ENCODE measurements at regions not wholly inside any gene's neighbourhood (a gene's known extent, or its start where the extent isn't known, plus 50 kb on each side); places are given as distances from the start of the nearest gene placed in this dataset.

DNA sequence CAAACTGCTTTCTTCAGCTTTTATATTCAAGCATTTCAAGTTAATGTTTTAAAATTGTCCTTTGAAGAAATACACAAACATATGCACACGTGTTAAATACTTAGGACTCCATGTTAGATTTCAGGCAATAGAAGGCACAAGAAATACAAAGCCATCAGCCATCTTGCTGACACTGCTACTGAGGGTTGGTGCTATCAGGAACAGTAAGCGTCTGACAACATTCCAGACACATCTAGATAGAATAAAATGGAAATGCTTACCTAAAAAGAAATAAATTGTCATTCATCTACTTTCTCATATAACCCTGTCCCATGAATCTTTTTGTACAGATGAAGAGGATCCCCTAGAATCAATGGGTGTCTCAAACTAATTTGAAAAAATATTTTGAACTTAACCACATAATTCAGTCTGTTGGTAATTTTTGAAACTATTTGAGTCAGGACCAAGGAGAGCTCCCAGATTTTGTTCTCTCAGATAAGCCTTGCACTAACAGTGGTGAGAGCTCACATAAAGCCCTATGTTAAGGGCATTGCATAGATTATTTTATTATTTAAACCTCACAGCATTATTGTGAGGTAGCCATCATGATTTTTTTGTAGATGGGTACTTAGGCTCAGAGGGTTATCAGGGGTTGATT lies 631.1 kb upstream of the POU3F2 start:
- DNase-seq = peak; percentile 2

DNA sequence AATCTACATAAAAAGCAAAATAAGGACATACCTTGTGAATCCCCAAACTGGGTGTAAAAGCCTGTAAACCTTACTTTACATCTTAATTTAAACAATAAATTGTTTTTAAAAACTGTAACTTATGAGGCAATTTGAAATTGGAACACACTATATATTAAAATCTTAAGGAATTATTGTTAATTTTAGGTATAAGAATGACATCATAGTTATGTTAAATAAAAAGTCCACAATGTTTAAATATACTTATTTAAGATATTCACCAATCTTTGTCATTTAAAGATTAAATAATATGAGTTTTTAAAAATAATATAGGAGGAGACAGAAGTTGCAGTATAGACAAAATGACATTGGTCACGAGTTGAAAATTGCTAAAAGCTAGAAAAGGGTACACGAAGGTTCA lies 621.9 kb upstream of the POU3F2 start:
- DNase-seq = no peak

GRCh38 chr6:98215531-98215930 lies 618.8 kb upstream of the POU3F2 start:
- DNase-seq = peak; percentile 2

- DNase-seq = no peak
These were observed 604.1 kb upstream of the POU3F2 start for GRCh38 chr6:98230250-98230649.

- DNase-seq = no peak
These were observed 595.3 kb upstream of the POU3F2 start for GRCh38 chr6:98239057-98239456.

DNA sequence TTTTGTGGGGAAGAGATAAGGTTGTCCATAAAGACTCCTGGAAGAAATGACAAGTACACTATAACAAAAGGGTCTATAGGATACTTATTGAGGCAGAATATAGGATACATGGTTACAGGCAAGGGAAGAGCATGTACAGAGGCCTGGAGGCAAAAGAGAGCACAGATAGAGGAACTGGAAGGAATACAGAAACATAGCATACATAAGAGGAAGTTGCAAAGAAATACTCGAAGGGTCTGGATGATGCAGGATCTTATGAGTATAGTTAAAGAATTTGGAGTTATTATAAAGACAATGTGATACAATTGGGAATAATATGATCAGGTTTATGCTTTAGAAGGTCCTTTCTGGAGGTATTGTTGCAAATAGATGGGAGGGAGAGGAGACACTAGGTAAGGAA lies 592.7 kb upstream of the POU3F2 start:
- no peak for DNase-seq

DNA sequence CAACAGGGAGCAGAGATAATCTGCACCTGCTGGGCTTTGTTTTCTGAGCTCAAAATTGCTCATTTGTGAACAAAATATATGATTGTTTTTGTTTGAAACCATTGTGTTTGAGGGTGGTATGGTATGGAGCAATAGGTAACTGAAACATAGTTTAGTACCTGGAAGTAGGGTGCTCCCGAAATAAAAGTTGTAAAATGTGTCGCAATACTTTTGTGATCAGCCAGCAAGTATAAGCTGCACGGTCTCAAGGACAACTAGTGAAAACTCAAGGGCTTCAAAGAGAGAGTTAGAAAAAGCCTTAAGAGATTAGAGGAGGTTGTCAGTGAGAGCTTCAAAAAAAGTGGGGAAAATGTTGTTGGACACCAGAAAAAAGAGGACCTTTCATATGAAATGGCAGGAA lies 579.8 kb upstream of the POU3F2 start:
- DNase-seq = no peak

GRCh38 chr6:98260382-98260781 lies 574.0 kb upstream of the POU3F2 start:
- DNase-seq = no peak

- peak; percentile 63 for DNase-seq
These were observed 562.3 kb upstream of the POU3F2 start for GRCh38 chr6:98272060-98272459.

GRCh38 chr6:98274691-98275090 lies 559.7 kb upstream of the POU3F2 start:
- no peak for DNase-seq

DNA sequence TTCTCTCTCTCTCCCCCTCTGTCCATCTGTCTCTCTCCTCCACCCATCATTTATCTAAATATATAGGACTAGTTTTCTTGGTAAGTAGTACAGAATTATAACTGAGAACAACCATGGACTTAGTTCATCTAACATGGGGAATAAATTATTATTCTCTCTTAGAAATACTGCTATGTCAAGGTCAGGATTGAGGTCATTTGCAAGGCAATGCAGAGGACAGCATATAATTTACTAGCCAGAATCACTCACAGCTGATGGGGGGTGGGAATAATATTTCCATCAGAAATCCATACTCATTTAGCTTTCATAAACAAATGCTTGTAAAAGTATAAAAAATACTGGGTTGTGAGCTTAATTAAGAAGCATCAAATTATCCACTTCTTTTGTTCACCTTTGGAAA lies 553.9 kb upstream of the POU3F2 start:
- no peak for DNase-seq

DNA sequence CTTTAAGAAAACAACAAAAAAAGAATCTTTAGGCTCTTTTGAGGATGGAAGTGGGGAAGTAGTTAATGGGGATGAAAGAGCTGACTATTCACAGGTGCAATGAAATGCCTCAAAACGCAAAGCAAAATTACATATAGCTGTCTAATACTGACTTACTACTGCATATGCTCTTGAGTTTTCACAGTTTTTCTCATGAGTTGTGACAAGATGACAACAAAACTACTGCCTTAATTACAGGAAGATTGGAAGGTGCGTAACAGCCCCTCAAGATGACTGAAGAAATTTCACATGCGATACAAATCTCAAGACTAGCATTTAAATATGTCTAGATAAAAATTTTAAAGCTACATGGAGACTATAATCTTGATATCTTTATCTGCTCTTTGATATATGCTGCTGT lies 547.8 kb upstream of the POU3F2 start:
- DNase-seq = no peak

DNA sequence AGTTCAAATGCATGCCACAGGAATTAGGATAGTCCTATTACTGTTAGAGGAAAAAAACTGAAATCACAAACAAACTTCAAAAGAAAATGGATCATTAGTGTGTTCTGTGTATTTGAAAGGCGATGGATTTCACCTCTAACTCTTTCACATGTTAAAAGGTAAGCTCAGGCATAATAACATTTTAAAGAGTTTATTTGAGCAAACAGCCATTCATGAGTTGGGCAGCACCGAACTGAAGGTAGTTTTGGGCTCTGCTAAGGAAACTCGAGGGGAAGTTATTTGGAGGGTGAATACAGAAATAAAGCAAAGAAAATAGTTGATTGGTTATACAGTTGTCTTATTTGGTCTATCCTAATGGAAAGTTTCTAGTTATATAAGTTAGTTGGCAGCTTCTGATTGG lies 546.5 kb upstream of the POU3F2 start:
- DNase-seq = no peak

DNA sequence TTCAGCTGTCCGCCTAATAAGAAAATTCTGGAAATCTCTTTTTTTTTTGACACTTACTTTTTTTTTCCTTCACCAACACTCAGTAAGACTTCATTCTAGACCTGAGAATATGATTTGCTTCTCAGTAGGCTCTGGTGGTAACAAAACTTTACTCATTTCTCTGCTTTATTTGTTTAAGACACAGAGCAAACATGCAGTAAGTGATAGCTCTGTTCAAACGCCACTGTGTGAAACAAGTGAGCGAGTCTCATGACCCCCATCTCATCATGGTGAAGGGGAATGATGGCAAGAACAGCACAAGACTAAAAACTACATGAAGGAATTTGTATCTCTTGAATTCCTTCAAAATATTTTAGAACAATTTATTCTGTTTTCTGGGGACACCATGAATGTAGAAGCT lies 541.6 kb upstream of the POU3F2 start:
- no peak for DNase-seq

DNA sequence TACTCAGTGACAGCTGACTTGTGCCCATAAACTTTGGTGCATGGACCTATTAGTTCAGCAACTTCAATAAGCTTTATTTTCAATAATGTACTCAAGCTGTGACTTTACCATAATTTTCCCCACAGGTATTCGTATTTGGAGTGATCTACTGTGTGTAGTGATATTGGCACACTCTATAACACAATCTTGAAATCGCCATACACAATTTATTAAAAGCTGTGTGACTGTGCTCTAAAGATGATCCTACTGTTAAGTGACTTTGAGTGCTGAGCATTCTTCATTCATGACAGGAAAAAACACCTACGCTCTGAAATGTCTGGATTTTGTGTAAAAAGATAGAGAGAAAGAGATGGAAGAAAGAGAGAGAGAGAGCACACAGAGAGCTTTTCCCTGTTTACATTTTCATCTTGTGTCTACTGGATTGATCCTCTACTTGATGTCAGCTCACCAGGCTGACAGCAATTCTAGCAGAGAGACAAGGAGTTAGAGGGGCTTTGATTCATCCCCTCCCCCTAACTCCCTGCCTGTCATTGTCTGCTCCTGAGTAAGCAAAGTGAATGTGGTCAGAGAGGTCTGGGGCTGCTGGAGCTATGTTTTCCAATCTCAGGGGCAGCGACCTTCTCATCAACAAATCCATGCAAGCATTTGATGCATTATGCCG lies 538.7 kb upstream of the POU3F2 start:
- peak; percentile 49 for DNase-seq

- DNase-seq = no peak
These were observed 525.8 kb upstream of the POU3F2 start for GRCh38 chr6:98308564-98308963.

DNA sequence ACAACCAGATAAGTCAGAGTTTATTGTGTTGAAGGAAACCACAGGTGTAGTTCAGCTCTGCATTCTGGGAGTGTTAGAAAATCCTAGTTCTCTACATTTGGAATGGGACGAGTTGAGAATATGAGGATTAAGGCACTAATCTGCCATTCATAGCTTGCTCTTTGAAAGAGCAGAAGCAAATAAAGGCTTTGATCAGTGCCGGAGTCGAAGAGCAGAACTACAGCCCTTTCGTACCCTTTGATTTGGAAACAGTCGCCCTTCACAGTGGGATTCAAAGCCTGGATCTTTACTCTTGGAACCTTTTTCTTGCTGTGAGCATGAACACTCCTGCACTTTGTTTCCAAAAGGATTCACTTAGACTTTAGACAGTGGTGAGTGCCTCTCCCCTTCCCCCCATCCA lies 523.9 kb upstream of the POU3F2 start:
- no peak for DNase-seq

- DNase-seq = no peak
These were observed 510.8 kb upstream of the POU3F2 start for GRCh38 chr6:98323605-98324004.

DNA sequence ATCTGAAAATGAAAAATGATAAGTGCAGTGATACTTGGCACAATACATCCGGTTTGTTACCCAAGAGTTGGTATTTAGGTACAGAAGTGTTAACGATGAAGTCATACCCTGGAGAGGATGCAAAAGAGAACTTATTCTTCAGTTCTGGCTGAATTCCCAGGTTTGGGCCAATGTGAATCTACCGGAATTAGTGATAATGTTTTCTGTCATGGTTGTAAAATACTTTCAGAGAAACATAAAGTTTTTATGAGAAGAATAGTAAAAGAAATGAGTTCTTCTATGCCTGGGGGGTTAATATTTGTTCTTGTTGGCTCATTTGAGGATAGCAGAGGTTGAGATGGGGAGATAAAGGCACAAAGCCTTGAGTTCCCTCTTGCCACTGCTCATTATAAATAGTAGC lies 509.9 kb upstream of the POU3F2 start:
- DNase-seq = no peak

GRCh38 chr6:98325366-98325765 lies 509.0 kb upstream of the POU3F2 start:
- DNase-seq = no peak

GRCh38 chr6:98333273-98333672 lies 501.1 kb upstream of the POU3F2 start:
- DNase-seq = no peak

DNA sequence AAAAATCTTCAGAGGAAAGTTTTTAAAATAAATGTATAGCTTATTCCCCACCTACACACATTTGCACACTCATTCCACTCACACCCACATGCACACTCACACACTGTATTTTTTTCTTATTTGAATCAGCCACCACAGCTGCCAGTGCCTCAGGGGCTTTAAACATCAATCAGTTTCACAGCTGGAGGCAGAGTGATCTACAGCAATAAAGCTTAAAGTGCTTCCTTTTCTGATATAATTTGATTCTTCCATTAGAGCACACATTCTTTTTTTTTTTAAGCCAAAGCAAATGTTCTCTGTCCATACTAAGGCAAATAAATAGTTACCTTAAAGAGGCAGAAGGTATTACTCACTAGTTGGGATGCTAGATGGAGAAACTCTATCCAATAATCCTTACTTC lies 498.8 kb upstream of the POU3F2 start:
- peak; percentile 40 for DNase-seq

DNA sequence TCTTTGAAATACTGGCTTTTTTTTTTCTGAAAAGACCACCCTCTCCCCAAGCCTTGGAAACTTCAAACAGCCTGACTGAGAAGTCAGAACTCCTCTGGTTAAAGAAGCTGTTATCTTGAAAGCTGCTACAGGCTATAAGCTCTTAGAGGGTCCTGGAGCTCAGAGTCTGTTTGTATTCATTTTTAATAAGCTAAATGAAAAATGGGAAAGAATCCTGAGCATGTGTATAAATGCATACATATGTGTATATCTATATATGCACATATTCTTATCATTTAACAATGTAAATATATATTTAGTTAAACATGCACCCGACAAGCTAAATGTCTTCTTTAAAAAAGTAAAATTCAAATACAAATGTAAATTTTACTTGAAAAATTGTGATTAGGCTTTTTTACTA lies 494.9 kb upstream of the POU3F2 start:
- no peak for DNase-seq

DNA sequence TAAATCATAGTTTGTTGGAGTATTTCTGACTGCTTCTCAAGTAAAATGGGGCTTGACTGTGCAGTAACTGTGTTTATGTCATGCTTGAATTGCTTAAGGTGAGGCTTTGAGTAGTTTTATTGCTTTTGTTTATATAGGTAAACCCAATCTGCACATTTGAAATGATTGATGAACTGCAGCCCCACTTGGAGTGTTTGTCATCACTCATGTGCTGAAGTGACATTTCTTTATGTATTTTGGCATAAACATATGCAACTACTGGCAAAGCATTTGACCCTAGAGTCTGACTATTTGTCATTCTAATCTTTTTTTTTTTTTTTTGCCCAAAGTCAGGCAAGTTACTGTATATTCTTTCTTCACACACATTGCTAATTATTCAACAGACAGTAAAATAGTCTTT lies 491.4 kb upstream of the POU3F2 start:
- DNase-seq = no peak

DNA sequence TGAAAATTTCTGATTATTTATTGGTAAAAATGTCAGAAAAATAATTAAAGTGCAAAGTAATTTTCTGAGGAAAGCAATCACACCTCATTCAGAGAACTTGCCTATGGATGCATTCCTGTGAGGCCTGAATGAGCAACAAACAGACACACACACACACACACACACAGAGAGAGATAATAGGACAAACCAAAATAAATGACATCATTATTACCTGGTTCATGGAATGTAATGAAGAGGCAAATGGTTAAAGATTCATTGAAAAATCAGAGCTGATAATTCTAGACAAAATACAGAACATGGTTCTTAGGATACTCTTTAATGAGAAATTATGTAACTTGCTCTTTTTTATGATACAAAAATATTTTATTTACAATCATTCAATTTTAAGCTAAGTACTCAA lies 490.6 kb upstream of the POU3F2 start:
- DNase-seq = no peak
